Adrenal gland (tissue), 9 donors: ENCODE measurements at regions not wholly inside any gene's neighbourhood (a gene's known extent, or its start where the extent isn't known, plus 50 kb on each side); places are given as distances from the start of the nearest gene placed in this dataset.

ENCODE experiments used
- DNase-seq, 7 donors: peaks; one replicate each; pipeline ENCODE4 v3.0.0-alpha.2; 2019 to 2020
- H3K27ac ChIP-seq, 5 donors: fragments of 200-600 bp; sonication (generic) in 4 of 5; 1 replicate in 3 of 5; 2 replicates in 2 of 5; pipeline versions ENCODE4 v1.5.1 to v1.8.0; 2016 to 2020; ENCODE audit warnings: mild to moderate bottlenecking in 1 of 5
- H3K27me3 ChIP-seq: fragments of 200-600 bp; 2 replicates; pipeline ENCODE4 v1.8.0; 2021
- H3K36me3 ChIP-seq, 2 donors: fragments of 200-600 bp; replicated peaks in 1 of 2; 1 replicate in 1 of 2; 2 replicates in 1 of 2; pipeline versions ENCODE4 v1.5.1 to v1.8.0; 2018 to 2022
- H3K4me1 ChIP-seq, 2 donors: fragments of 200-600 bp; replicated peaks in 1 of 2; 1 replicate in 1 of 2; 2 replicates in 1 of 2; pipeline versions ENCODE4 v1.5.1 to v1.8.0; 2018 to 2021
- H3K4me3 ChIP-seq, 4 donors: fragments of 200-600 bp; sonication (generic) in 3 of 4; one replicate each; pipeline ENCODE4 v1.5.1; 2016 to 2018
- H3K9me3 ChIP-seq, 3 donors: fragments of 200-600 bp; sonication (generic) in 1 of 3; replicated peaks in 1 of 3; 1 replicate in 2 of 3; 2 replicates in 1 of 3; pipeline versions ENCODE4 v1.5.1 to v1.8.0; 2016 to 2021
- CTCF ChIP-seq, 6 experiments: fragments of 450-650 bp in 4 of 6; fragments of 200-600 bp in 2 of 6; sonication (generic) in 1 of 6; IDR thresholded peaks; 1 replicate in 5 of 6; 2 replicates in 1 of 6; pipeline versions ENCODE4 v1.5.1 to v1.8.0; 2016 to 2021; ENCODE audit warnings: antibody characterized with exemption in 6 of 6, mild to moderate bottlenecking in 2 of 6, moderate library complexity in 1 of 6
- POLR2A ChIP-seq, 2 donors: fragments of 450-650 bp; IDR thresholded peaks; one replicate each; pipeline ENCODE4 v1.6.1; 2017; ENCODE audit warnings: antibody characterized with exemption in 2 of 2, mild to moderate bottlenecking in 2 of 2, moderate library complexity in 1 of 2
- WGBS, 4 donors: extraction: QIAGEN DNeasy Blood & Tissue Kit in 2 of 4; methylation state at CpG; one replicate each; pipeline versions ENCODE4 v1.1.5 to v1.1.7; 2013 to 2017; 5-methylcytosine and 5-hydroxymethylcytosine counted together
- intact Hi-C, 2 donors: fragments of 100-400 bp; cut with DNase I; formaldehyde crosslinking; loops; one replicate each; pipeline versions ENCODE4 v1.14.1 to v1.15.0; 2022 to 2023
- donor health status: healthy with polysubstance abuse.
- donor health status: Bipolar disorder and iron deficiency.
- donor health status: DM: yes; HTN: yes; CAD: no.
- donor health status: DM: no; HTN: no; CAD: no.
- donor health status: DM: no; HTN: no; CAD: no.

GRCh38 chr18:30625961-30626360, 416.6 kb downstream of the DSC3 start:
- WGBS, 4 donors, result 62 to 79% (median 74%) methylated on average over 3 of the region's 3 CpGs
- TF ChIP-seq POLR2A (IDR thresholded peaks at IDR 0.05), result no peak
- no peak for TF ChIP-seq CTCF (IDR thresholded peaks at IDR 0.05)
- H3K9me3 ChIP-seq, result no peaks in the 10 kb centered on the region

GRCh38 chr18:30623401-30624065, 419.0 kb downstream of the DSC3 start:
- Histone ChIP-seq H3K4me3 (no peak overlapping the region), H3K9me3 (no peaks in the 10 kb centered on the region), H3K27me3 (no peaks in the 10 kb centered on the region), H3K27ac (no peak overlapping the region), H3K36me3 (no peaks in the 10 kb centered on the region), H3K4me1 (no peaks in the 10 kb centered on the region)
- no peak for DNase-seq
- no peak for TF ChIP-seq CTCF (IDR thresholded peaks at IDR 0.05)
- TF ChIP-seq POLR2A (IDR thresholded peaks at IDR 0.05), result no peak
- 62 to 69% (median 65%) methylated on average over 5 of the region's 5 CpGs for WGBS, 4 donors
- intact Hi-C loops, result no loop called here

More at GRCh38 chr18:30625961-30626360, 416.6 kb downstream of the DSC3 start:
- Histone ChIP-seq H3K27ac (no peak overlapping the region), H3K4me3 (no peak overlapping the region), H3K27me3 (no peaks in the 10 kb centered on the region), H3K4me1 (no peaks in the 10 kb centered on the region), H3K36me3 (no peaks in the 10 kb centered on the region)
- DNase-seq, result no peak
- intact Hi-C loops, result no loop called here

- DNase-seq, result no peak
- 49 to 56% (median 50%) methylated on average over 6 of the region's 6 CpGs for WGBS, 4 donors
- intact Hi-C loops, result no loop called here
Observed at GRCh38 chr18:30622635-30623034, 419.9 kb downstream of the DSC3 start.

GRCh38 chr18:30622104-30622503, 420.4 kb downstream of the DSC3 start:
- 75 to 85% (median 81%) methylated on average over 3 of the region's 3 CpGs for WGBS, 4 donors
- no peaks in the 10 kb centered on the region for H3K36me3 ChIP-seq
- no peak overlapping the region for H3K4me3 ChIP-seq
- intact Hi-C loops, result no loop called here
- TF ChIP-seq CTCF (IDR thresholded peaks at IDR 0.05), result no peak
- TF ChIP-seq POLR2A (IDR thresholded peaks at IDR 0.05), result no peak
- no peaks in the 10 kb centered on the region for H3K9me3 ChIP-seq
- no peak overlapping the region for H3K27ac ChIP-seq
- no peaks in the 10 kb centered on the region for H3K4me1 ChIP-seq
- H3K27me3 ChIP-seq, result no peaks in the 10 kb centered on the region
- DNase-seq, result no peak

More at GRCh38 chr18:30622635-30623034, 419.9 kb downstream of the DSC3 start:
- no peak for TF ChIP-seq POLR2A (IDR thresholded peaks at IDR 0.05)
- TF ChIP-seq CTCF (IDR thresholded peaks at IDR 0.05), result no peak
- no peak overlapping the region for H3K4me3 ChIP-seq
- H3K36me3 ChIP-seq, result no peaks in the 10 kb centered on the region
- H3K27me3 ChIP-seq, result no peaks in the 10 kb centered on the region
- no peaks in the 10 kb centered on the region for H3K9me3 ChIP-seq
- no peaks in the 10 kb centered on the region for H3K4me1 ChIP-seq
- no peak overlapping the region for H3K27ac ChIP-seq
